GM23248 (cell line): ENCODE measurements at regions not wholly inside any gene's neighbourhood (a gene's known extent, or its start where the extent isn't known, plus 50 kb on each side); places are given as distances from the start of the nearest gene placed in this dataset.
"Not testable (repeated sequence)": the region's sequence is repeated elsewhere in the genome, so short reads cannot be mapped to it uniquely, and the experiment has no call there.

Experiments
- DNase-seq: peaks from one replicate; pipeline ENCODE4 v3.0.0-alpha.2; 2015
- H2AFZ ChIP-seq: fragments of 200-600 bp; sonication (generic); 2 replicates; pipeline ENCODE4 v1.6.1; 2016; ENCODE audit warnings: antibody characterized with exemption
- H3F3A ChIP-seq: fragments of 200-600 bp; sonication (generic); 2 replicates; pipeline ENCODE4 v1.6.1; 2016; ENCODE audit warnings: mild to moderate bottlenecking, antibody characterized with exemption, mixed run types; ENCODE audit not compliant: insufficient read depth
- H3K27ac ChIP-seq: fragments of 200-600 bp; sonication (generic); 2 replicates; pipeline ENCODE4 v1.5.1; 2016; ENCODE audit warnings: mild to moderate bottlenecking
- H3K27me3 ChIP-seq: fragments of 200-600 bp; sonication (generic); replicated peaks from 2 replicates; pipeline ENCODE4 v1.6.1; 2016; ENCODE audit warnings: mild to moderate bottlenecking; ENCODE audit not compliant: insufficient read depth
- H3K36me3 ChIP-seq: fragments of 200-600 bp; sonication (generic); 2 replicates; pipeline ENCODE4 v1.6.1; 2016; ENCODE audit warnings: low read depth, mild to moderate bottlenecking
- H3K4me1 ChIP-seq: fragments of 200-600 bp; sonication (generic); 2 replicates; pipeline ENCODE4 v1.6.1; 2016; ENCODE audit warnings: mild to moderate bottlenecking; ENCODE audit not compliant: insufficient read depth
- H3K4me2 ChIP-seq: fragments of 200-600 bp; sonication (generic); one replicate; pipeline ENCODE4 v1.6.1; 2016; ENCODE audit warnings: mild to moderate bottlenecking; ENCODE audit not compliant: unreplicated experiment
- H3K4me3 ChIP-seq: fragments of 200-600 bp; sonication (generic); 2 replicates; pipeline ENCODE4 v1.5.1; 2016; ENCODE audit warnings: mild to moderate bottlenecking
- H3K79me2 ChIP-seq: fragments of 200-600 bp; sonication (generic); 2 replicates; pipeline ENCODE4 v1.6.1; 2016; ENCODE audit warnings: mild to moderate bottlenecking; ENCODE audit not compliant: insufficient read depth
- H3K9ac ChIP-seq: fragments of 200-600 bp; sonication (generic); 2 replicates; pipeline ENCODE4 v1.6.1; 2016; ENCODE audit warnings: mild to moderate bottlenecking
- H3K9me2 ChIP-seq: fragments of 200-600 bp; sonication (generic); 2 replicates; pipeline ENCODE4 v1.6.1; 2016; ENCODE audit warnings: mixed run types, mild to moderate bottlenecking, moderate library complexity; ENCODE audit not compliant: insufficient read depth
- H3K9me3 ChIP-seq: fragments of 200-600 bp; sonication (generic); one replicate; pipeline ENCODE4 v1.6.1; 2017; ENCODE audit warnings: low read depth
- H4K20me1 ChIP-seq: fragments of 200-600 bp; sonication (generic); 2 replicates; pipeline ENCODE4 v1.6.0; 2016; ENCODE audit not compliant: insufficient read depth
- EZH2 ChIP-seq: fragments of 200-600 bp; sonication (generic); IDR thresholded peaks from 2 replicates; pipeline ENCODE4 v1.6.1; 2018; ENCODE audit warnings: antibody characterized with exemption, mild to moderate bottlenecking; ENCODE audit not compliant: insufficient read depth, poor library complexity, severe bottlenecking
- EZH2phosphoT487 ChIP-seq: fragments of 200-600 bp; sonication (generic); IDR thresholded peaks from 2 replicates; pipeline ENCODE4 v1.6.1; 2018; ENCODE audit warnings: antibody characterized with exemption, moderate library complexity, mild to moderate bottlenecking, low read depth; ENCODE audit not compliant: insufficient read depth
- WGBS, 2 experiments: methylation state at CpG; one replicate each; pipeline ENCODE4 v1.1.6; 2015 to 2017; ENCODE audit warnings: low lambda C conversion rate in 2 of 2, low coverage in 1 of 2; ENCODE audit errors: missing lambda C conversion rate in 2 of 2; 5-methylcytosine and 5-hydroxymethylcytosine counted together
- in situ Hi-C: fragments of 300-500 bp; cut with MboI; formaldehyde crosslinking; loops from 2 replicates; pipeline ENCODE4 v1.15.0; 2020

- Histone ChIP-seq H3K4me2 (no peak overlapping the region), H4K20me1 (no peaks in the 10 kb centered on the region), H3K27ac (no peak overlapping the region), H2AFZ (no peak overlapping the region), H3F3A (no peaks in the 10 kb centered on the region), H3K9ac (no peak overlapping the region), H3K4me1 (peaks cover 6% of the 10 kb centered on the region; the same call in 1 of the 2 replicates), H3K79me2 (no peaks in the 10 kb centered on the region), H3K27me3 (no peaks in the 10 kb centered on the region), H3K9me2 (no peaks in the 10 kb centered on the region), H3K9me3 (no peaks in the 10 kb centered on the region), H3K36me3 (no peaks in the 10 kb centered on the region), H3K4me3 (no peak overlapping the region)
- DNase-seq: no peak
- 64 to 74% methylated on average over 2 of the region's 2 CpGs for WGBS, 2 experiments
- in situ Hi-C loops: no loop called here
- TF ChIP-seq EZH2phosphoT487 (no peak), EZH2 (no peak)
Observed at GRCh38 chr7:16092711-16093110, 328.6 kb downstream of the CRPPA start.

DNA sequence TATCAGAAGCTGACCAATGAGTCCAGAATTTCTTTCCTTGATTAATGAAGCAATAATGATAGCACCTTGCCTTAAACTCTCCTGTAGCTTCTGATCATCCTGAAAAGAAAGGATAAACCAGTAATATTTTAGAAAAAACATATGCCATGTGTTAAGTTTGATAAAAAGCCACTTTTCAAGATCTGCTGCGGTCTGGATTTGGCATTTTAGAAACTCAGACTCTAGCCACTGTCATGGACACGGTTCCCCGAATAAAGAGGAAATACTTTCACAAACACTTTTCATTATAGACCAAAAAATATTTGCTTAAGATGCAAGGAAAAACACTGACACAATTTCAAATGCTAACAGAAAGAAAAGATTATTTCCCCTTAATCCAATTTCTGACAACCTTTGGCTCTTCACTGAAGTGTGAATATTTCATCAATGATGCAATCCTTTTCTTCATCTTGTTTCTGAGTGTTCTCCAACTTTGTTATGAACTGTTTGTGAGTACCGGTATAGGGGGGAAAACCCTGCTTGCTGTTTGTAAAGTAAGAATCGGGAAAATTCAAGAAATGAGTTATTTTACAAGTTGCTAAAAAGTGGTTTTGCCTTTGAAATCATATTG is 329.5 kb downstream of the CRPPA start:
- peak; percentile 33 for DNase-seq
- H3K27me3 ChIP-seq: no peaks in the 10 kb centered on the region

DNA sequence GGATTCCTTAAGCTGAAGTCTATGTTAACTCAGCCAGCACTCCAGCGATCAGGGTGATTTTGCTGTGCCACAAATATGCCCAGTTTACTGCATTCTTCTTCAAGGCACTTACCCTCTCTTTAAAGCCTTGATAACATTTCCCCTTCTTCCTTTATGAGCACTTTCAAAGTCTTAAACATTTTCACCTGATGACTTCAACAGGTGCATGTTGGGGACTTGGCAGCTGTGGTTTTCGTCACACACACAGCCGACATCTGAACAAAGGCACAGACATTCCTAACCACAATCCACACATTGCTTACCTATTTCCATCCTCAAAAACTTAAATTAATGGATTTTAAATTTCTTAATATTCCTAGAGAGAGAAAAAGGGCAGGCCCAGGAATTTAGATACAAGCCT is 331.5 kb downstream of the CRPPA start:
- Histone ChIP-seq H3K4me2 (no peak overlapping the region), H3K9me2 (no peaks in the 10 kb centered on the region), H3K27me3 (no peaks in the 10 kb centered on the region), H3K36me3 (no peaks in the 10 kb centered on the region), H3K9ac (no peak overlapping the region), H4K20me1 (no peaks in the 10 kb centered on the region), H3F3A (no peaks in the 10 kb centered on the region), H2AFZ (no peak overlapping the region), H3K79me2 (no peaks in the 10 kb centered on the region), H3K4me3 (no peak overlapping the region), H3K9me3 (no peaks in the 10 kb centered on the region), H3K27ac (no peak overlapping the region), H3K4me1 (peaks cover 6% of the 10 kb centered on the region; the same call in 1 of the 2 replicates)
- in situ Hi-C loops: loop anchor here (10.0 kb wide), 1 partner anchor 465 kb away; no protein-coding TSS in a partner anchor
- TF ChIP-seq EZH2phosphoT487: no peak
- no peak for TF ChIP-seq EZH2
- DNase-seq: no peak
- 98% methylated on average over 3 of the region's 3 CpGs for WGBS, 2 experiments

More for the DNA sequence above, 329.5 kb downstream of the CRPPA start:
- no peak for TF ChIP-seq EZH2phosphoT487
- TF ChIP-seq EZH2: no peak
- no peaks in the 10 kb centered on the region for H3K79me2 ChIP-seq
- no peaks in the 10 kb centered on the region for H3F3A ChIP-seq
- H3K4me3 ChIP-seq: peak overlapping the region; percentile 25
- no peak overlapping the region for H3K27ac ChIP-seq
- in situ Hi-C loops: no loop called here
- H3K4me2 ChIP-seq: peak overlapping the region; percentile 52
- no peaks in the 10 kb centered on the region for H3K9me2 ChIP-seq
- H3K9ac ChIP-seq: no peak overlapping the region
- H4K20me1 ChIP-seq: no peaks in the 10 kb centered on the region
- H3K4me1 ChIP-seq: peaks cover 6% of the 10 kb centered on the region; the same call in 1 of the 2 replicates
- WGBS, 2 experiments: 10% methylated on average over 5 of the region's 5 CpGs
- no peaks in the 10 kb centered on the region for H3K9me3 ChIP-seq
- no peaks in the 10 kb centered on the region for H3K36me3 ChIP-seq
- H2AFZ ChIP-seq: peak overlapping the region; percentile 50

DNA sequence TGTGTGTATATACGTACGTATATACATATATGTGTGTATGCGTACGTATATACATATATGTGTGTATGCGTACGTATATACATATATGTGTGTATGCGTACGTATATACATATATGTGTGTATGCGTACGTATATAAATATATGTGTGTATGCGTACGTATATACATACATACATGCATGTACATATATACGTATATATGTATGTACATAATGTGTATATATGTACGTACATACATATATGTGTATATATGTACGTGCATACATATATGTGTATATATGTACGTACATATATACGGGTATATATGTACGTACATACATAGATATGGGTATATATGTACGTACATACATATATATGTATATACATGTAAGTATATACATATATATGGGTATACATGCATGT is 332.1 kb downstream of the CRPPA start:
- Histone ChIP-seq H3K27me3 (no peaks in the 10 kb centered on the region), H3F3A (no peaks in the 10 kb centered on the region), H4K20me1 (no peaks in the 10 kb centered on the region), H3K9me3 (no peaks in the 10 kb centered on the region), H3K4me3 (no peak overlapping the region), H3K4me1 (peaks cover 6% of the 10 kb centered on the region; the same call in 1 of the 2 replicates), H3K9ac (no peak overlapping the region), H3K9me2 (no peaks in the 10 kb centered on the region), H3K36me3 (no peaks in the 10 kb centered on the region), H2AFZ (no peak overlapping the region), H3K4me2 (no peak overlapping the region), H3K27ac (no peak overlapping the region), H3K79me2 (no peaks in the 10 kb centered on the region)
- in situ Hi-C loops: loop anchor here (10.0 kb wide), 1 partner anchor 466 kb away; no protein-coding TSS in a partner anchor
- DNase-seq: no peak
- 79 to 88% methylated on average over 19 of the region's 19 CpGs for WGBS, 2 experiments
- TF ChIP-seq EZH2 (no peak), EZH2phosphoT487 (no peak)

- Histone ChIP-seq H3F3A (no peaks in the 10 kb centered on the region), H3K79me2 (no peaks in the 10 kb centered on the region), H2AFZ (no peak overlapping the region), H3K4me3 (no peak overlapping the region), H3K9me3 (no peaks in the 10 kb centered on the region), H3K9me2 (no peaks in the 10 kb centered on the region), H4K20me1 (no peaks in the 10 kb centered on the region), H3K4me1 (peaks cover 2% of the 10 kb centered on the region; the same call in 1 of the 2 replicates), H3K27ac (no peak overlapping the region), H3K9ac (no peak overlapping the region), H3K4me2 (no peak overlapping the region), H3K27me3 (no peaks in the 10 kb centered on the region), H3K36me3 (no peaks in the 10 kb centered on the region)
- WGBS, 2 experiments: 33 to 65% methylated on average over 1 of the region's 1 CpG
- in situ Hi-C loops: loop anchor here (10.0 kb wide), 1 partner anchor 468 kb away; no protein-coding TSS in a partner anchor
- DNase-seq: no peak
- TF ChIP-seq EZH2phosphoT487: no peak
- TF ChIP-seq EZH2: no peak
Observed at GRCh38 chr7:16086743-16087142, 334.6 kb downstream of the CRPPA start.

GRCh38 chr7:16085780-16086179 is 335.6 kb downstream of the CRPPA start:
- WGBS, 2 experiments: 70 to 74% methylated on average over 6 of the region's 6 CpGs
- not testable (repeated sequence) for H2AFZ ChIP-seq, H3K4me3 ChIP-seq, H3K79me2 ChIP-seq, H3K27ac ChIP-seq, H3K36me3 ChIP-seq, H3K27me3 ChIP-seq, H3K9ac ChIP-seq, H3K4me2 ChIP-seq, H4K20me1 ChIP-seq, H3K9me3 ChIP-seq, H3F3A ChIP-seq, H3K4me1 ChIP-seq, DNase-seq, H3K9me2 ChIP-seq
- in situ Hi-C loops: loop anchor here (10.0 kb wide), 1 partner anchor 469 kb away; no protein-coding TSS in a partner anchor
